ENCODE measurements at regions not wholly inside any gene's neighbourhood (a gene's known extent, or its start where the extent isn't known, plus 50 kb on each side); places are given as distances from the start of the nearest gene placed in this dataset.

GRCh38 chr13:80962855-80963254 lies 621.9 kb upstream of the SPRY2 start:
- Histone ChIP-seq H3K36me3 (ENCODE audit: control insufficient read depth in 2 of 3, insufficient read depth in 3 of 3, low read length in 3 of 3) (no peaks in the 10 kb centered on the region), H3K4me3 (ENCODE audit: low read length in 3 of 3) (no peak overlapping the region), H3K27me3 (ENCODE audit: control insufficient read depth, insufficient read depth, low read length) (no peaks in the 10 kb centered on the region), H3K9ac (ENCODE audit: low read length in 3 of 3) (no peak overlapping the region), H3K9me3 (ENCODE audit: control insufficient read depth in 2 of 3, insufficient read depth in 1 of 3, low read length in 3 of 3) (no peaks in the 10 kb centered on the region), H3K27ac (ENCODE audit: low read depth in 2 of 2, low read length in 2 of 2) (no peak overlapping the region), H3K4me1 (ENCODE audit: control insufficient read depth in 2 of 3, insufficient read depth in 2 of 3, low read depth in 1 of 3, low read length in 3 of 3) (no peaks in the 10 kb centered on the region)
- intact Hi-C loops (cut with DNase I): no loop called here
- no peak for TF ChIP-seq CTCF (IDR thresholded peaks at IDR 0.05; ENCODE audit: borderline replicate concordance, extremely low read depth, insufficient read depth)
- DNase-seq: no peak
- FAIRE-seq: no peak

- no peak for TF ChIP-seq CTCF (IDR thresholded peaks at IDR 0.05; ENCODE audit: borderline replicate concordance, extremely low read depth, insufficient read depth)
- Histone ChIP-seq H3K27ac (ENCODE audit: low read depth in 2 of 2, low read length in 2 of 2) (no peak overlapping the region), H3K36me3 (ENCODE audit: control insufficient read depth in 2 of 3, insufficient read depth in 3 of 3, low read length in 3 of 3) (no peaks in the 10 kb centered on the region), H3K27me3 (ENCODE audit: control insufficient read depth, insufficient read depth, low read length) (no peaks in the 10 kb centered on the region), H3K9ac (ENCODE audit: low read length in 3 of 3) (no peak overlapping the region), H3K4me1 (ENCODE audit: control insufficient read depth in 2 of 3, insufficient read depth in 2 of 3, low read depth in 1 of 3, low read length in 3 of 3) (no peaks in the 10 kb centered on the region), H3K4me3 (ENCODE audit: low read length in 3 of 3) (no peak overlapping the region), H3K9me3 (ENCODE audit: control insufficient read depth in 2 of 3, insufficient read depth in 1 of 3, low read length in 3 of 3) (no peaks in the 10 kb centered on the region)
- FAIRE-seq: no peak
- intact Hi-C loops (cut with DNase I): no loop called here
- no peak for DNase-seq
Observed at GRCh38 chr13:80962173-80962572, 621.2 kb upstream of the SPRY2 start.

- intact Hi-C loops (cut with DNase I): no loop called here
- H3K4me3 ChIP-seq (ENCODE audit: low read length in 3 of 3): no peak overlapping the region
- no peaks in the 10 kb centered on the region for H3K9me3 ChIP-seq (ENCODE audit: control insufficient read depth in 2 of 3, insufficient read depth in 1 of 3, low read length in 3 of 3)
- no peak for TF ChIP-seq CTCF (IDR thresholded peaks at IDR 0.05; ENCODE audit: borderline replicate concordance, extremely low read depth, insufficient read depth)
- DNase-seq (no peak), FAIRE-seq (no peak)
- H3K4me1 ChIP-seq (ENCODE audit: control insufficient read depth in 2 of 3, insufficient read depth in 2 of 3, low read depth in 1 of 3, low read length in 3 of 3): no peaks in the 10 kb centered on the region
- H3K27ac ChIP-seq (ENCODE audit: low read depth in 2 of 2, low read length in 2 of 2): no peak overlapping the region
- H3K9ac ChIP-seq (ENCODE audit: low read length in 3 of 3): no peak overlapping the region
- no peaks in the 10 kb centered on the region for H3K27me3 ChIP-seq (ENCODE audit: control insufficient read depth, insufficient read depth, low read length)
- no peaks in the 10 kb centered on the region for H3K36me3 ChIP-seq (ENCODE audit: control insufficient read depth in 2 of 3, insufficient read depth in 3 of 3, low read length in 3 of 3)
Observed at GRCh38 chr13:80957019-80957655, 616.2 kb upstream of the SPRY2 start.

GRCh38 chr13:80955501-80955900 lies 614.6 kb upstream of the SPRY2 start:
- H3K36me3 ChIP-seq (ENCODE audit: control insufficient read depth in 2 of 3, insufficient read depth in 3 of 3, low read length in 3 of 3): no peaks in the 10 kb centered on the region
- intact Hi-C loops (cut with DNase I): no loop called here
- no peak overlapping the region for H3K4me3 ChIP-seq (ENCODE audit: low read length in 3 of 3)
- FAIRE-seq (no peak), DNase-seq (no peak)
- H3K4me1 ChIP-seq (ENCODE audit: control insufficient read depth in 2 of 3, insufficient read depth in 2 of 3, low read depth in 1 of 3, low read length in 3 of 3): no peaks in the 10 kb centered on the region
- H3K27ac ChIP-seq (ENCODE audit: low read depth in 2 of 2, low read length in 2 of 2): no peak overlapping the region
- H3K27me3 ChIP-seq (ENCODE audit: control insufficient read depth, insufficient read depth, low read length): no peaks in the 10 kb centered on the region
- no peak overlapping the region for H3K9ac ChIP-seq (ENCODE audit: low read length in 3 of 3)
- no peak for TF ChIP-seq CTCF (IDR thresholded peaks at IDR 0.05; ENCODE audit: borderline replicate concordance, extremely low read depth, insufficient read depth)
- no peaks in the 10 kb centered on the region for H3K9me3 ChIP-seq (ENCODE audit: control insufficient read depth in 2 of 3, insufficient read depth in 1 of 3, low read length in 3 of 3)
